Karpas-422 (cell line): ENCODE measurements at regions not wholly inside any gene's neighbourhood (a gene's known extent, or its start where the extent isn't known, plus 50 kb on each side); places are given as distances from the start of the nearest gene placed in this dataset.
A peak's percentile ranks its signal among the peaks of the same experiment; 100 is the strongest.

Experiments used
- DNase-seq: peaks from one replicate; pipeline ENCODE4 v3.0.0-alpha.2; 2015
- H2AFZ ChIP-seq: fragments of 200-600 bp; sonication (generic); 2 replicates; pipeline ENCODE4 v1.6.1; 2014; ENCODE audit warnings: antibody characterized with exemption, low read length, mixed read lengths
- H3K27ac ChIP-seq: fragments of 200-600 bp; sonication (generic); 2 replicates; pipeline ENCODE4 v1.5.1; 2014; ENCODE audit warnings: mild to moderate bottlenecking, low read length, moderate library complexity
- H3K27me3 ChIP-seq: fragments of 200-600 bp; sonication (generic); 2 replicates; pipeline ENCODE4 v1.6.1; 2014; ENCODE audit warnings: low read length, mixed read lengths
- H3K36me3 ChIP-seq: fragments of 200-600 bp; sonication (generic); 2 replicates; pipeline ENCODE4 v1.6.1; 2014; ENCODE audit warnings: low read length, mixed read lengths; ENCODE audit not compliant: insufficient read depth
- H3K4me1 ChIP-seq: fragments of 200-600 bp; sonication (generic); 2 replicates; pipeline ENCODE4 v1.6.1; 2014; ENCODE audit warnings: mild to moderate bottlenecking, low read length, mixed read lengths
- H3K4me2 ChIP-seq: fragments of 200-600 bp; sonication (generic); 2 replicates; pipeline ENCODE4 v1.6.1; 2014; ENCODE audit warnings: low read length, low read depth, mild to moderate bottlenecking; ENCODE audit not compliant: poor library complexity, severe bottlenecking
- H3K4me3 ChIP-seq: fragments of 200-600 bp; sonication (generic); 2 replicates; pipeline ENCODE4 v1.5.1; 2014; ENCODE audit warnings: mild to moderate bottlenecking, antibody characterized with exemption, low read length, mixed read lengths
- H3K79me2 ChIP-seq: fragments of 200-600 bp; sonication (generic); 2 replicates; pipeline ENCODE4 v1.6.1; 2014; ENCODE audit warnings: mild to moderate bottlenecking, low read length, mixed read lengths
- H3K9ac ChIP-seq: fragments of 200-600 bp; sonication (generic); 2 replicates; pipeline ENCODE4 v1.6.0; 2014; ENCODE audit warnings: low read length
- H3K9me2 ChIP-seq: fragments of 200-600 bp; sonication (generic), shearing (Covaris generic); replicated peaks from 2 replicates; pipeline ENCODE4 v1.6.0; 2014; ENCODE audit warnings: mild to moderate bottlenecking, low read length, moderate library complexity; ENCODE audit not compliant: insufficient read depth
- H3K9me3 ChIP-seq: fragments of 300-700, 200-600 bp; sonication (generic); 2 replicates; pipeline ENCODE4 v1.6.1; 2014; ENCODE audit warnings: low read length, mixed read lengths
- H4K20me1 ChIP-seq: fragments of 200-600 bp; sonication (generic); 2 replicates; pipeline ENCODE4 v1.6.1; 2014; ENCODE audit warnings: mild to moderate bottlenecking, antibody characterized with exemption, low read length, low read depth; ENCODE audit not compliant: insufficient read depth

DNA sequence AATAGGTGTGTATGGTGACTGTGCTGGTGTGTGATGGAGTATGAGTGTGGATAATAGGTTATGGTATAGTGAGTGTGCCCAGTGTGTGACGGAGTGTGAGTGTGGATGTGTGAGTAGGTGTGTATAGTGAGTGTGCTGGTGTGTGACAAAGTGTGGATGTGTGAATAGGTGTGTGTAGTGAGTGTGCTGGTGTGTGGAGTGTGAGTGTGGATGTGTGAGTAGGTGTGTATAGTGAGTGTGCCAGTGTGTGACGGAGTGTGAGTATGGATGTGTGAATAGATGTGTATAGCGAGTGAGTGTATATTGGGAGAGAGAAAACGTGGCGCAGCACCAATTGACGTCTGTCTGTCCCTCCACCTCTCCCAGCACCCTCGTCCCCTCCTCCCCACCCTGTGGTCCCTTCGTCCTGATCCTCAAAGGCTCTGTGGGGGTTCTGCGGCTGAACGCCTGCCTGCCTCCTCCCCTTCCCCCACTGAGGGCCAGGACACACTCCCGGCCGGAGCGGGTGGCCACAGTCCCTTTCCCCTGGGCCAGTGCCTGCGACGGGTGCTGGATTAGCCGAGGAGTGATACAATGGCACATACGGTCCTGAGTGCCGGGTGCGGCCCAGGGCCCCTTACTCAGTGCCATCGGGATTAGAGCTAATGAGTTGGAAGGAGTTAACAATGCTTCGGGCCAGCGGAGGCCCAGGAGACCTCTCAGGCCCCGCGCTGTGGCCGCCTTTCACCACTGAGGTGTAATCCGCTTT lies 160.0 kb downstream of the MRM1 start:
- Histone ChIP-seq H3K27me3 (no peaks in the 10 kb centered on the region), H3K9me3 (no peaks in the 10 kb centered on the region), H3K4me1 (peaks cover 8% of the 10 kb centered on the region)

DNA sequence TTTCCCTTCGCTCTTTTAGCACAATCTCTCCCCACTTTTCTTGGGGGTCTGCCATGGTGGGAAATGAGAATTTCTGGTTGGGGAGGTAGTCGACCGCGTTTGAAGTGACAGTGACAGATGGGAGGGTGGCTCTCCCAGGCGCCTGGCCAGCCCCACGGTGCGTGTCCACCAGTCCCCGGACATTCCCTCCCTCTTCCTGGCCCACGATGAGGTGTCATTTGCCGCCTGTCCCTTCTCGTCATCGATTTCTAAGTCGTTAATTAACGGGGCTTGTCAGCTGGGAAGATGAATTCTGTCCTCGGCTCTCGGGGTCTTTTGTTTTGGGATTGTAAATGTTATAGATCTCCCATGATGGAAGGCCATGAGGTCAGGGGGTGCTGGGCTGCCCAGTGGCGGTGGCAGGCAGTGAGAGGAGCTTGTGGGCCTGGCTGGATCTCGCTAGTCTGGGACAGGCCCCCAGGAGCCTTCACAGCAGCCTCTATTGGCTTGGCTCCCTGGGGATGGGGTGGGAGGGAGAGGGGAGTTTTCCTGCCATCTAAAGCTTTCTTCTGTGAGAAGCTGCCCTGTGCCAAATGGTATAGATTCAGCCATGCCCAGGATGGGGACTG lies 164.2 kb downstream of the MRM1 start:
- no peaks in the 10 kb centered on the region for H3K9me3 ChIP-seq
- H3K9ac ChIP-seq = no peak overlapping the region
- H3K36me3 ChIP-seq = no peaks in the 10 kb centered on the region
- H2AFZ ChIP-seq = no peak overlapping the region
- H4K20me1 ChIP-seq = no peaks in the 10 kb centered on the region
- H3K27me3 ChIP-seq = no peaks in the 10 kb centered on the region
- no peak overlapping the region for H3K4me3 ChIP-seq
- H3K4me1 ChIP-seq = peaks cover 8% of the 10 kb centered on the region
- H3K27ac ChIP-seq = no peak overlapping the region
- no peak overlapping the region for H3K4me2 ChIP-seq
- no peaks in the 10 kb centered on the region for H3K79me2 ChIP-seq
- no peak for DNase-seq
- no peaks in the 10 kb centered on the region for H3K9me2 ChIP-seq

More for the DNA sequence above, 160.0 kb downstream of the MRM1 start:
- Histone ChIP-seq H3K4me2 (no peak overlapping the region), H3K79me2 (no peaks in the 10 kb centered on the region), H3K9ac (no peak overlapping the region), H3K9me2 (no peaks in the 10 kb centered on the region), H2AFZ (no peak overlapping the region), H3K36me3 (no peaks in the 10 kb centered on the region), H3K27ac (no peak overlapping the region), H4K20me1 (no peaks in the 10 kb centered on the region), H3K4me3 (no peak overlapping the region)
- DNase-seq = no peak

DNA sequence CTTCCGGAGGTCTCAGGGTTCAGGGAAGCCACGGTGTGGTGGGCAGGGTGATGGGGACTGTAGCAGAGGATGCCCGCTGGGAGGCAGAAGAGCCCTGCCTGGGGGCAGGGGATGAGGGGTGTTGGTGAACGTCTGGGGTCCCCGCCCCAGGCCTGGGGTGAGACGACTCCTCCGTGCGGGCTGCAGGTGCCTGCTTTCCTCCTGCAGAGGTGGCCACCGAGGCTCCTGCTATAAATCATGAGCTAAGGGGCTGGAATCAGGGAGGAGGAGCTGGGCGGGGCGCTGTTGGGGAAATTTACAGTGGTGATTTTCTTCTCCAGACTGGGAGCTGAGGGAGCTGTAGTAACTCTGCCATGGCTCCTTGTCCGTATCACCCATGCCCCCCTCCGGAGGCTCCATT lies 167.0 kb downstream of the MRM1 start:
- DNase-seq = peak; percentile 53
- H3K4me3 ChIP-seq = no peak overlapping the region
- H3K9me2 ChIP-seq = no peaks in the 10 kb centered on the region
- no peaks in the 10 kb centered on the region for H4K20me1 ChIP-seq
- peaks cover 2% of the 10 kb centered on the region for H3K4me1 ChIP-seq
- H3K9me3 ChIP-seq = no peaks in the 10 kb centered on the region
- no peak overlapping the region for H2AFZ ChIP-seq
- no peaks in the 10 kb centered on the region for H3K27me3 ChIP-seq
- no peak overlapping the region for H3K27ac ChIP-seq
- H3K4me2 ChIP-seq = no peak overlapping the region
- H3K9ac ChIP-seq = no peak overlapping the region
- no peaks in the 10 kb centered on the region for H3K79me2 ChIP-seq
- no peaks in the 10 kb centered on the region for H3K36me3 ChIP-seq

DNA sequence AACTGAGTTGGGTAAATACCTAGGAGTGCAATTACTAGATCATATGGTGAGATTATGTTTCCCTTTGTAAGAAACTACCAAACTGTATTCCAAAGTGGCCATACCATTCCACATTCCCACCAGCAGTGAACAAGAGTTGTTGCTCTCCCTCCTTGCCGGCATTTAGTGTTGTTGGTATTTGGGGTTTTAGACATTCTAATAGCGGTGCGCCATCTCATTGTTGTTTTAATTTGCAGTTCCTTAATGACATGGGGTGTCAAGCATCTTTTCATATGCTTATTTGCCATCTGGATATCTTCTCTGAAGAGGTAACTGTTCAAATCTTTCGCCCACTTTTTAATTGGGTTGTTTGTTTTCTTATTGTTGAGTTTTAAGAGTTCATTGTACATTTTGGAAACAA lies 164.2 kb upstream of the LHX1 start:
- H3K4me3 ChIP-seq = no peak overlapping the region
- H3K4me2 ChIP-seq = no peak overlapping the region
- no peaks in the 10 kb centered on the region for H3K36me3 ChIP-seq
- H3K9ac ChIP-seq = no peak overlapping the region
- no peaks in the 10 kb centered on the region for H3K4me1 ChIP-seq
- H3K27me3 ChIP-seq = no peaks in the 10 kb centered on the region
- no peak for DNase-seq
- H3K9me2 ChIP-seq = no peaks in the 10 kb centered on the region
- no peaks in the 10 kb centered on the region for H3K9me3 ChIP-seq
- H3K79me2 ChIP-seq = no peaks in the 10 kb centered on the region
- no peak overlapping the region for H3K27ac ChIP-seq
- no peaks in the 10 kb centered on the region for H4K20me1 ChIP-seq
- no peak overlapping the region for H2AFZ ChIP-seq

DNA sequence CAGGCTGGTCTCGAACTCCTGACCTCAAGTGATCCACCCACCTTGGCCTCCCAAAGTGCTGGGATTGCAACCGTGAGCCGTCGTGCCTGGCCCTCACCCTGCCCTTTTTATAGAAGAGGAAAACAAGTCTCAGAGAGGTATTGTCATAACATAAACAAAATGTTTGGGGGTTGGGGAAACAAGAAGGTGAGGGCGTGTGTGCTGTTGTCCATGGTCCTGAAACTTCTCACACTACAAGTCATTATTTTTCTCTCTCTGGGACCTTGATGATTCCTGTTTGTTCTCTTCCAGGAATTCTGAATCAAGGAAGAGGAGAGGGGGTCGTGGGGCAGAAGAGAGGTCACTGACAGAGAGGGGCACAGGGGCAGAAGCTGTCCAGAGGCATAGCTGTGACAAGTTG lies 160.2 kb upstream of the LHX1 start:
- DNase-seq = peak; percentile 53
- no peaks in the 10 kb centered on the region for H3K27me3 ChIP-seq
- no peaks in the 10 kb centered on the region for H3K36me3 ChIP-seq
- H3K9ac ChIP-seq = no peak overlapping the region
- H3K4me3 ChIP-seq = no peak overlapping the region
- no peak overlapping the region for H2AFZ ChIP-seq
- no peaks in the 10 kb centered on the region for H3K4me1 ChIP-seq
- H3K9me3 ChIP-seq = no peaks in the 10 kb centered on the region
- H3K4me2 ChIP-seq = no peak overlapping the region
- H4K20me1 ChIP-seq = no peaks in the 10 kb centered on the region
- no peaks in the 10 kb centered on the region for H3K9me2 ChIP-seq
- H3K79me2 ChIP-seq = no peaks in the 10 kb centered on the region
- no peak overlapping the region for H3K27ac ChIP-seq

DNA sequence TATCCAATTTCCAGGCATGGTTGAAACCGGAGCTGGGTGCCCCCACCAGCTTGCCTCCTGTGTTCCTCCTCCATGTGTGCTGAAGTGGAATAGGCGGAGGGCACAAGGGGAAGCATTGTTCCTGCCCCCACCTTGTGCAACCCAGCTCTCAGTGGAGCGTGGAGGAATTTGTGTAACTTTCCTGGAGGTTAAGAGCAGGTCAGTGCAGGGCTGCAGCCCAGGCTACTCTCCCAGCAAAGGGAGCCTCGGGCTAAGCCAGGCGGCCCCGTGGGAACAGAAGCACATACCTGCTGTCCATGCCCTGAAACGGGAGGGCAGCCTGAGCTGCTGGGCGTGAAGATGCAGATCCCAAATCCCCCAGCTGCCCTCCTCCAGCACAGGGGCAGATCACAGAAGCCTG lies 158.8 kb upstream of the LHX1 start:
- H3K27ac ChIP-seq = no peak overlapping the region
- no peak overlapping the region for H3K4me3 ChIP-seq
- no peaks in the 10 kb centered on the region for H3K27me3 ChIP-seq

DNA sequence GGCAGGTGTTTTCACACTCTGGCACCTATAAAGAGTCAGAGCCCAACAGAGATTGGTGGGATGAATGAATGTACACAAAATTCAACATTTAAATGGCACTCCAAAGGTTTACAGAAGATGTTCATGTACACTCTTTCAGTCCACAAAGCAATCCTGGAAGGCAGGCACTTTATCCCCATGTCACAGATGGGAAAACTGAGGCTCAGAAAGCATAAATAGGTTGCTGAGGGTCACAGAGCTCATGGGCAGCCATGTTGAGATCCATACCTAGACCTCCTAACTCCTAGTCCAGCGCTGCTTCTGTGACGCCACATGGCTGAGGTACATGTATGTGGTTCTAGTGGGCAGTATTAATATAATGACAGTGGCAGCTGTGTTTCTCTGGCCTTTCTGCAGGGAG lies 157.7 kb upstream of the LHX1 start:
- Histone ChIP-seq H3K79me2 (no peaks in the 10 kb centered on the region), H4K20me1 (no peaks in the 10 kb centered on the region)

More for the DNA sequence above, 158.8 kb upstream of the LHX1 start:
- Histone ChIP-seq H3K4me2 (no peak overlapping the region), H4K20me1 (no peaks in the 10 kb centered on the region), H3K9me2 (no peaks in the 10 kb centered on the region), H3K4me1 (no peaks in the 10 kb centered on the region), H3K9ac (no peak overlapping the region), H3K79me2 (no peaks in the 10 kb centered on the region), H2AFZ (no peak overlapping the region), H3K9me3 (no peaks in the 10 kb centered on the region), H3K36me3 (no peaks in the 10 kb centered on the region)
- DNase-seq = no peak

DNA sequence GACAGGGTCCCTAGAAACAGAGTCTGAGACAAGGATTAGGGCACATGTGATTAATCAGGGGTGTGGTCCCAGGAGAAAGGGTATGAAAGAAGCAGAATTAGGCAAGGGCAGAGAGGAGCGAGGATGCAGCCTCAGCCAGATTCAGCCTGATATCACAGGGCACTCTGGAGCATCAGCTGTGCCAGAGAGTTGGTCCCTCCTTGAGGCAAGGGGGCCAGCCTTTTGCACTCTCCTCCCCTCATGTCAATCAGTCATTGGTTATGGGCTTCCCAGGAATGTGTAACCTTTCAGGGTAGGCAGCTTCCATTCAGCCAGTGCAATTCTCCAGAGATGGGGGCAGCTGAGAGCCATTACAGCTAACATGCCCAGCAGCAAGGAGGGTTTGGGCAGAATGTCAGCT lies 152.6 kb upstream of the LHX1 start:
- Histone ChIP-seq H3K9ac (no peak overlapping the region), H3K4me3 (no peak overlapping the region), H3K36me3 (no peaks in the 10 kb centered on the region), H4K20me1 (no peaks in the 10 kb centered on the region), H3K79me2 (no peaks in the 10 kb centered on the region), H3K27ac (no peak overlapping the region), H3K27me3 (no peaks in the 10 kb centered on the region), H3K9me2 (no peaks in the 10 kb centered on the region), H3K4me2 (no peak overlapping the region), H2AFZ (no peak overlapping the region), H3K9me3 (no peaks in the 10 kb centered on the region), H3K4me1 (no peaks in the 10 kb centered on the region)
- no peak for DNase-seq

More for the DNA sequence above, 157.7 kb upstream of the LHX1 start:
- no peaks in the 10 kb centered on the region for H3K27me3 ChIP-seq
- H2AFZ ChIP-seq = no peak overlapping the region
- no peak overlapping the region for H3K27ac ChIP-seq
- no peaks in the 10 kb centered on the region for H3K9me2 ChIP-seq
- no peak overlapping the region for H3K4me3 ChIP-seq
- no peaks in the 10 kb centered on the region for H3K4me1 ChIP-seq
- H3K36me3 ChIP-seq = no peaks in the 10 kb centered on the region
- no peaks in the 10 kb centered on the region for H3K9me3 ChIP-seq
- no peak overlapping the region for H3K4me2 ChIP-seq
- H3K9ac ChIP-seq = no peak overlapping the region
- DNase-seq = no peak
